ENCODE measurements at regions not wholly inside any gene's neighbourhood (a gene's known extent, or its start where the extent isn't known, plus 50 kb on each side); places are given as distances from the start of the nearest gene placed in this dataset. TPM values are rescaled to one million over a fixed set of nuclear protein-coding genes. Genes with fewer than 3 reads are reported as not detected.
A peak's percentile ranks its signal among the peaks of the same experiment; 100 is the strongest.

DNA sequence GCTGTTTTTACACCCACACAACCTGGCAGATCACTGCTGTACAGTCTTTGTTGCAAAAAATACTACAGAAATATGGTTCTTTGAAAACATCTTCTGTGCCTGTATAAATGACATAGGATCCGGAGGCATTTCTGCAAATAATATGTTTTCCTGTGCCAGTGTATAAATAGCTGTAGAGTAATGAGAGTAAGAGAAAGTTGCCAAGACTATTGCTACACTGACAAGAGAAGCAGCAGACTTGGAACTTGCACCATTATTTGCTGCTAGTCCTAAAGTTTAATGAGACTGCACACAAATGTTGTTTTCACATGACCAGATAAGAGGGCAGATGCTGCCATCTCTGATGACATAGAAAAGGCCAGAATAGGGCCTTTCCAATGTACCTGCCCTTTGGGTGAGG, 50.0 kb upstream of the DTNBP1 start:
- no peak for TF ChIP-seq CTCF (IDR thresholded peaks at IDR 0.05; ENCODE audit: insufficient read depth, low read length)
- H3K4me3 ChIP-seq (ENCODE audit: low read depth, low read length), result no peak overlapping the region
- peak; percentile 11 for DNase-seq (ENCODE audit: low read depth)

Small RNAs in the stretch of these regions (small RNA-seq; reads per million reads assigned to genes)
- not detected for gene AL365265.1

Measured in fibroblast of the aortic adventitia (primary cell).